GM21367 (cell line): ENCODE measurements at regions not wholly inside any gene's neighbourhood (a gene's known extent, or its start where the extent isn't known, plus 50 kb on each side); places are given as distances from the start of the nearest gene placed in this dataset.
A peak's percentile ranks its signal among the peaks of the same experiment; 100 is the strongest.
"Not testable (repeated sequence)": the region's sequence is repeated elsewhere in the genome, so short reads cannot be mapped to it uniquely, and the experiment has no call there.

Experiments used
- ATAC-seq: cut with Tn5 transposase; IDR thresholded peaks from one replicate; pipeline ENCODE4 v1.9.1; 2021; ENCODE audit not compliant: unreplicated experiment

- no peak for ATAC-seq
These were observed 128.1 kb downstream of the MFAP3L start for GRCh38 chr4:169898095-169898494.

- ATAC-seq: not testable (repeated sequence)
These were observed 131.4 kb downstream of the MFAP3L start for GRCh38 chr4:169894767-169895166.

GRCh38 chr4:169885893-169886292 is 128.1 kb upstream of the HPF1 start:
- ATAC-seq: no peak

GRCh38 chr4:169881769-169882168 is 124.0 kb upstream of the HPF1 start:
- no peak for ATAC-seq

- no peak for ATAC-seq
These were observed 112.8 kb upstream of the HPF1 start for GRCh38 chr4:169870507-169870906.

- no peak for ATAC-seq
These were observed 111.7 kb upstream of the HPF1 start for GRCh38 chr4:169869490-169869889.

DNA sequence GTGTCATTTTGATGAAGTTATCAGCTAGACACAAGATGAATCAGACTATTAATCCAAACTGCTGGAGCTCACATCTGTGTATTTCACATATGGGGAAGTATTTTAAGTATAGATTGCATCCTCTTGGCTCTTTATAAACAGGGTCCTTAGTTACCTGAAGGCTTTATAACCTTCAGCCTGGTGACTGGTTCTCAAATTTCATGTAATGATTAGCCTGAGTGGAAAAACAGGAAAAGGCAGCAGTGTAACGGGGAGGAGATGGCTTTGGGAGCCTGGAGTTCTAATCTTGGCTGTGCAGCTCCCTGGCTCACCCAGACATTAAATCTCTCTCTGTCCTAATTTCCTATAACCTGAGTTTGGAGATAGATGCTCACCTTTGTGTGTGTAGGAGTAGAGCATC is 103.8 kb upstream of the HPF1 start:
- ATAC-seq: no peak

GRCh38 chr4:169859366-169860216 is 101.8 kb upstream of the HPF1 start:
- ATAC-seq: no peak

- ATAC-seq: no peak
These were observed 96.3 kb upstream of the HPF1 start for GRCh38 chr4:169854090-169854489.

DNA sequence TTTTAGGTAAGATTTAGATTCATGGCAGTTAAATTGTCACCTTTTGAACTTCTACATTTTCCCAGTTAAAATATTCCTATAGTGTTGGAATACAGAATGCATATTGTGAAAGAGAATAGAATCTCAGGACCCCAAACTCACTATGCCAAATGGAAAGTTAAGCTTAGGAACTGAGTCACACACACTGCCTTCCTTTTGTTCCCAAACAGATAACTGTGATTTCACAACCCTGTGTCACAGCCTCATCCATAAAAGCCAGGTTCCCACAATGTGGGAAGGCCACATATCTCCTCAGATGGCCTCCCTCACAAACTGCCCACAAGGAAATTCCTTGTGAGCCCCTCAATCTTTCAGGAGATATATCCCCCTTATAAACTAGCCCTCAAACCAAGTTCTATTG is 94.7 kb upstream of the HPF1 start:
- ATAC-seq: no peak

GRCh38 chr4:169851750-169852149 is 94.0 kb upstream of the HPF1 start:
- ATAC-seq: no peak

DNA sequence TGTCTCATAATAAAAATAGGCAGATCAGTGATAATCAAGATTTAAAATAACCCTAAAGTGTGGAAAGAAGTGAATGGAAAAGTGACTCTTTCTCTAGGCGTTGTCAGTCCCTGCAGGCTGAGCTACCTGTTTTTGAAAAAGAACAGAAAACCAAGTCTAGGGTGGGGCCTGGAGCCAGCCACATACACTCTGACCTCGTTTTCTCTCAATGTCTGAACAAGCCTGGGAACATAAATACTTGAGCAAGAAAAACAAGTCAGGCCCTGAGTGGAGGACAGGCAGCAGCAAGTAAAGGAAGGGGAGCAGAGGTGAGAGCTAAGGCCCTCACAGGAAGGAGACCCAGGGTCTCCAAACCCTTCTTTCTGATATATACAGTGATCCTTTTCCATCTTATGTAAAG is 91.7 kb upstream of the HPF1 start:
- no peak for ATAC-seq

- no peak for ATAC-seq
These were observed 90.3 kb upstream of the HPF1 start for GRCh38 chr4:169848018-169848417.

DNA sequence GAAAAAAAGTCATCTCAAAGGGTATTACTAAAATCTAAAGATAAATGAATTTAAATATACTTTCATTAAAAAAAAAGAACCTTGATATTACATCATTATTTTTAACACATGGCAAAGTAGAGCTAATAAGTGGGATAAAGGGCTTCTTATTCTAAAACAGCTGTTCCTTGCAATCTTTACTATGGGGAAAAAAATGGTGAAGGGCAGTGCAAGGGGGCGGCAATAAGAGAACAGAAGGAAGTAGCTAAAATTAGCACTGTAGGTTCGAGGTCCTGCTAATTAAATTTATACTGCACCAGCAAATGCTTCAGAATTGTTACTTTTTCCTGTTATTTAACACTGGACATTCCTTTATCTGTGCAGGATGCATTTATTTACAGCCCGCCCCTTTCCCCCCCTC is 89.4 kb upstream of the HPF1 start:
- no peak for ATAC-seq

DNA sequence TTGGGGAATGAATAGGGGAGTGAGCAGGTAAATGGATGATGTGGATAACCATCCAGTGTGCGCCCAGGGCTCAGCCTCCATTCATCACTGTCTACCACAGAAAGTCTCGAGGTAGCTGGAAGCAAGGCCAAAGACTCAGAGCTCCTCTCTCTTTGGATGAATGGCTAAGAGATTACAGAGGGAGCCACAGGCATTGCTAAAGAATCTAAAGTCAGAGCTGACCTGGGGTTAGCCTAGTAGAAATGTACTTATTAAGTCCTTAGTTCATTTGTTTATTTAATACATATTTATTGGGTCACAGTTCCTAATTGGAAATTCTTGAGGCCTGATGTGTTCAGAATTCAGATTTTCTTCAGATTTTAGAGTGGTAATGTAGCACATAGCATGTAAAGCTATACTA is 88.7 kb upstream of the HPF1 start:
- ATAC-seq: no peak

DNA sequence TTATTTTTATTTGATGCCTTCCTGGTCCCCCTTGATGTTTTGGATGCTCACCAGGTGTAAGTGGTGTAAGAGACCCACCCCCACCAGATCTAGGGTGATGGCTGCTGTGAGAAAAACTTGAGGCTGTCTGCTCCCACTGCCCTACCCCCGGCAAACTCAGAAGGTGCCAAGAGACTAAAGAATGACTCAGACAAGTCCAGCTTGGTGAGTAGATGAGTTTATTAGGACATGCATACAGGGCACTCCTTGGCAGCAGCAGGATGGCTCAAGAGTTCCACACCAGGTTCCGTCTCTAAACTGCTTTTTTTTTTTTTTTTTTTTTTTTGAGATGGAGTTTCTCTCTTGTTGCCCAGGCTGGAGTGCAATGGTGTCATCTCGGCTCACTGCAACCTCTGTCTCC is 84.0 kb upstream of the HPF1 start:
- ATAC-seq: no peak

DNA sequence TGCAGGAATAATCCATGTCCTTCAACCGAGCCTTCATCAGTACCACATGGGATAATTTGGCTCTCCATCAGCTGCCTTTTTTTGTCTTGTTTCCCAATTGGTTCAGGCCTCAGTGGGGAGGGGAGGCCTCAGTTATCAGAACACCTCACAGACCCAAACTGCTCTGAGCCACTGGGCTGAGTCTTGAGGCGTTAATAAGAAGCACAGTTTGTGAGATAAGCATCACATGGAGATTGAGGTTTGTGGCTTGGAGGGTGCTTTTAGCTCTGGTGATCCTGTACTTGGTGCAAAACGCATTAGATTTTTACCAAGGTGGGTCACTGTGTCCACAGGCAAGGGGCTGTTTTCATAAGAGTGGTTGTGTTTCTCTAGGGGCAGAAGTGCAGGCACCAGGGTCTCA is 82.8 kb upstream of the HPF1 start:
- ATAC-seq: no peak

GRCh38 chr4:169828329-169828728 is 70.6 kb upstream of the HPF1 start:
- ATAC-seq: not testable (repeated sequence)

DNA sequence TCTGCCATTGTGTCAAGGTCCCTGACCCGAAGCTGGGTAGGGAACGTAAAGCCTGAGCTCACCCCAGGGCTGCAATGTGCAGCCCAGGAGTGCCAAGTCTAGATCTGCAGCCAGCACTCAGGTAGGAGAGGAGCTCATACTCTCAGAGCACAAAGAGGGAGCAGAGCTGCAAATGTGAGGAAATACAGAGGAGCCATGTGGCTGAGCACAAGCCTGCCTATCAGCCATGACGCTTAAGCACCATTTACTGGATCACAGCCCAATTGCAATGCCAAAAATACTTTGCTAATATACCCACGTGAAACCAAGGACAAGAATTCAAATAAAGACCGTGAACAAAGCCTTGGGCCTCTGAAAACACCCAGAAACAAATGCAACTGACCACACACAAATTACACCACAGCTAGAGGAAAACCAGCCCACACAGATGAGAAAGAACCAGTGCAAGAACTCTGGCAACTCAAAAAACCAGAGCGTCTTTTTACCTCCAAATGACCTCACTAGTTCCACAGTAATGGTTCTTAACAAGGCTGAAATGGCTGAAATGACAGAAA is 69.0 kb upstream of the HPF1 start:
- ATAC-seq: no peak

DNA sequence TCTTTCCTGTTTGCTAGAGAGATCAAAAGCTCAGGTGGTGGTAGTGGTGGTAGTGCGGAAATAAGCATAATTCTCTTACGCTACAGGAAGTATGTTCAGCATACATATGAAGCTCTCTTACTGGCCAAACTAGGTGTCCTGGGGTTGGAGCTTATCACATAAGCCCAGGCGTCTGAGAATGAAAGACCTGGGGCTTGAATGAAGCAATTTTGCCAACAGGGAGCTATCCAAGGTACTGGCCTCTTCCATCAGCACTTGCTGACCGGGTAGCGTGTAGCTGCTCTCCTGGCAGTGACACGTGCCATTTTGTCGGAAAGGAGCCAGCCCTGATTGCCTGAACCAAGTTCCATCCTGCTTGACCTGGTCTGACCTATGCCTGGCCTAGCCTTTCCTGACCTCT is 65.9 kb upstream of the HPF1 start:
- ATAC-seq: no peak

DNA sequence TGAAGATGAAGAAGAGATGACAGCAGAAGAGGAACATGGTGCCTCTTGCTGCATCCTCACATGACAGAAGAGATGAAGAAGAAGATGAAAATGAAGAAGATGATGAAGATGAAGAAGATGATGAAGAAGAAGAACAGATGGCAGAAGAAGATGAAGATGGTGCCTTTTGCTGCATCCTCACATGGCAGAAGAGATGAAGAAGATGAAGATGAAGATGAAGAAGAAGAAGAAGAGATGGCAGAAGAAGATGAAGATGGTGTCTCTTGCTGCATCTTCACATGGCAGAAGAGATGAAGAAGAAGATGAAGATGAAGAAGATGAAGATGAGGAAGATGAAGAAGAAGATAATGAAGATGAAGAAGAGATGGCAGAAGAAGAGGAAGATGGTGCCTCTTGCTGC is 63.7 kb upstream of the HPF1 start:
- no peak for ATAC-seq

DNA sequence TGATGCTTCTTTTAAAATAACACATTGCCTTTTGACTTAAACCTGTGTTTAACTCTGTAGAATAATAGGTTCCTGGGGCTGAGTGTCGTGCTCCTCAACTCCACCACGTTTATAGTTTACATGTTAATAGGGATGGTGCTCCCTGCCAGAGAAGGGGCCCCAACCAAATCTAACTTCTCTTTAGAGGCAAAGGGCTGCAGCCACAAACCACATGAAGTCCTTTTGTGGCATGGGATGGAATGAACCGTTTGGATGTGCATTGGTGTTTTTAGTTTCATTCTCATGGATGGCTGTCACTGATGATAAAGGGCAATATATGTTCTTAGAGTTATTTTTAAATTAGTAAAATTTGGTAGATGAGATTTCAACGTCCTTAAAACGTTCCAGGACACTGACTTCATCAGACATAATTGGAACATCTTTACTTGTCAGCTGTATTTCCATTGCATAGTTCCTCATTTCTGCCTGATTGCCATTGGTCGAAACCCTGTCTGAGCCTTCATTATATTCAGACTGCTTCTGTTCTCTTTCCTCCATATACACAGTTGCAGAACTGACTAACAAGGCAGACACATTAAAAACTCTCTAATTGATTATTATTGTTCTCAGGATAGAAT is 60.4 kb upstream of the HPF1 start:
- ATAC-seq: peak; percentile 67
